T47D (cell line): ENCODE measurements at regions not wholly inside any gene's neighbourhood (a gene's known extent, or its start where the extent isn't known, plus 50 kb on each side); places are given as distances from the start of the nearest gene placed in this dataset.

Experiments used
- DNase-seq, 2 experiments: peaks; one replicate each; pipeline versions ENCODE4 v3.0.0 to v3.0.0-alpha.2; 2011 to 2012; ENCODE audit warnings: low read depth in 1 of 2, low spot score in 1 of 2
- JUND ChIP-seq: IDR thresholded peaks from 2 replicates; pipeline ENCODE4 v1.6.1; 2012; ENCODE audit warnings: low read depth
- in situ Hi-C: cut with HindIII; loops from 2 replicates; pipeline ENCODE4 v1.10.0; 2016; ENCODE audit warnings: low sequenced_read_pairs, low pct_unique_long_range_greater_than_20kb

DNA sequence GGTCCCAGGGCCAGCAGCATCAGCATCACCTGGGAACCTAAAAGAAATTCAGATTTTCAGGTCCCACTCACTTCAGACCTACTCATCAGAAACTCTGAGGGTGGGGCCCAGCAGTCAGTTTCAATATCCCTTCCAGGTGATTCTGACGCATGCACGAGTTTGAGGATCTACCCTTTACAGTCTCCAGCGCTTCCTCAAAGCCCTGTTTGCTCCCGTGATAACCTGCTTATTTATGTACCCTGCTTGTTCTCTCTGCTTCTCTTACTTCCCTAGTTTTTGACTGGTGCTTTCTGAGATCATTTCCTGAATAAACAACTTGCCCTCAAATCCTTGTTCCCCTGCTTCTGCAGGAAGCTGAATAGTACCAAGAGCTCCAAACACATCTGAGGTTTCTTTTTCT lies 245.3 kb downstream of the ZNF621 start:
- DNase-seq, result no peak
- in situ Hi-C loops, result no loop called here
- TF ChIP-seq JUND, result no peak

DNA sequence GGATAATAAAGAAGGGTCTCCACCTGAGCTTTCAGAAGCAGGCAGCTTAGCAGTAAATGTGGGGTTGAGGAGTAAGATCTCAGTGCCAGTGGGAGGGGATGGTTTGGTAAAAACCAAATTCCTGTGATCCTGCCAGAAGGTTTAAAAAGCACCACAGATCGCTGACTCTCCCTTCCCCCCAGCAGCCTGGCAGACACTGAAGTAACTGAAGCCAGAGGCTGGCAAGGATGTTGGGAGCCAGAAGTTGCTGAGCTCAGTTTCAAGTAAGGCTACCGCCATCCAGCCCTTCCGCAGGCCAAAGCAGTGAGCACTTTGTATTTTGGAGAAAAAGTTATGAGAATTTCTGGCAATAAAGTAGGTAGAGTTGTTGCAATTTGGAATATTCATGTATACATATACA lies 246.4 kb downstream of the ZNF621 start:
- no peak for DNase-seq
- in situ Hi-C loops, result no loop called here

DNA sequence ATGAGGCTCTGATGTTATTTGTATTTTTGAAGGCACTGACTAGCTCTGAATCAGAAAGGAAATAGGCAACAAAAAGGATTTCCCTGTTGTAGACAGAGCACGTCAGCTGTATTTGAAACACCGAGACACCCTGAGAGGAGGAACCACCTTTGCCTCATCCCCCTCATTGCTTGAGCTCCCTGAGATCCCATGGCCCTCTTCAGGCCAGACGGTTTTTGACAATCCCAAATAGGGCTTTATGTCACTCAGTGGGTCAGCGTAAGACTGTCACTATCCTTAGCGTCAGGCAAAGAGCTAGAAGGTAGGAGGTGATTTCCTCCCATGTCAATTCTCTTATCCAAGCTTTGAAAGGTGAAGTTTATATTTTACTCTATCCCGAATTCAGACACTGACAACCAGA lies 254.3 kb downstream of the ZNF621 start:
- in situ Hi-C loops, result no loop called here
- DNase-seq, result no peak
- no peak for TF ChIP-seq JUND

More for the DNA sequence above, 246.4 kb downstream of the ZNF621 start:
- TF ChIP-seq JUND, result no peak

DNA sequence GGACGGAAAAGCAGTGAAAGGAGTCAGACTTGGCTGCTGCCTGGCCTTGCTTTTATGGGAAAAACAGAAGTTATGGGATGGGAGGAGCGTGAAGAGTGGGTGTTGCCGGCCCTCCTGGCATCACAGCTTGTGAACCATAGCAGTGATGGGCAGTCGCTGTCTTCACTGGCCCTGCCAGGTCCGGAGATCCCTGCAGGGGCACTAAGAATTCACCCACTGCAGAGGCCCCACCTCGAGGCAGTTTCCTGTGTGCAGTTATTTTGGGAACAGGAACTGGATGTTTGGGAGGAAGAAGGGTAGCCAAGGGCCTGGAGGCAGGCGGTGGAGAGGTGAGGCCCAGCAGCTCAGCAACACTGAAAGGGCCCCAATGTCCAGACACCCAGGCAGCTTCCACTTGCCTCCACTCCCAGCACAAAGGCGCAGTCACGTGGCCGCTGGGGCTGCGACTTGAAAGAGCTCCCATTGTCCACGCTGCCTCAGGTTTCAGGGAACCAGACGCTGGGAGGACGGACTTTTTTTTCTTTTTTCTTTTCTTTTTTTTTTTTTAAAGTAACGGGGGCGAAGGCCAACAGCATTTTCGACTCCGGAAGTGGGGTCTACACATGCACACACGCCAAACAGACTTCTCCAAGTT lies 255.6 kb downstream of the ZNF621 start:
- DNase-seq, result peak; percentile 7 to 54
- in situ Hi-C loops, result no loop called here
- TF ChIP-seq JUND, result no peak

DNA sequence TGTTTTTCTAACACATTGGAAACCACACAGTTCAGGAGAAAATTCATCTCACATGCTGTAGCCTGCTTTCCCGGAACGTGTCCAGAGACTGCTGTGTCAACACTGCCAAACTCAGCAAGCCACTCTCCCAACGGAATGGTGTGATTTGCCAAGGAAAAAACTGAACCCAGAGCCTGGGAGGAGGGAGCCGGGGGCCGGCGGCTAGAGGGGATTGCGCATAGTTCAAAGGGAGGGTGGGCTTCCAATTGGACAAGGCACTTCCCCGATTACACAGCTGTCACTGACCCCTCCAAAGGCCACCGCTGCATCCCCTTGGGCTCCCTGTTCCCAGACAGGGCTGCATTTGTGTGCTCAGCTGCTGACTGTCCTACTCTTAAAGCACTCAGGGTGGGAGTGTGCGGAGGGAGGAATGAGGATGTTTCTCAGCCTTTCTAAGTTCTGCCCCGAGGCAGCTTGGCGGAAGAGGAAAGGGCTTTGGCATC lies 256.2 kb downstream of the ZNF621 start:
- in situ Hi-C loops, result no loop called here
- TF ChIP-seq JUND, result no peak
- DNase-seq, result peak in 1 of 2 experiments; percentile 47

DNA sequence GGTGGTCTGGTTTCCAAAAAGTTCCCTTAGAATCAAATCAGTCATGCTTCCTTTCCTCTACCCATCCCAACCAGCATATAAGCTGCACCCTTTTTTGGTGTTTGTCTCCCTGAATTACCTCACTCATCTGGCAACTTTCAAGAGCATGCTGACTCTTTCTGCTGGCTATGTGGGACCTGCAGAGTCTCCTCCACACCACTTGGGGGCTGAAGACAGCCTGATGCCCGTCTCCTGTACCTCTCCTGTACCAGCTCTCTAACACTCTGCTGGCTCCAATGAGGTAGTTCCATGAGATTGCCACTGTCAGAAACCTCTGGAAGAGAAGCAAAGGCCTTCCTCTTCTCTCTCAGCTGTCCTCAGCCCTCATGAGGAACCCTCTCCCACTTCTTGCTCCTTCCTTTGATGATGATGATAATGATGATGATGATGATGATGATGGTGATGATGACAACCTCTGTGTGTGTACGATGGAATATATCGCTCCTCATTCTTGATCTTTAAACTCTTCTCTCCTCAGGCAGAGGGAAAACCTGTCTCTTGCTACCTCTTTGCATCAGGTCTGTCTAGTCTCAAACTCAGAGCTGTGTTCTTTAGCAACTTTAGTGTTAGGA lies 257.5 kb downstream of the ZNF621 start:
- in situ Hi-C loops, result no loop called here

DNA sequence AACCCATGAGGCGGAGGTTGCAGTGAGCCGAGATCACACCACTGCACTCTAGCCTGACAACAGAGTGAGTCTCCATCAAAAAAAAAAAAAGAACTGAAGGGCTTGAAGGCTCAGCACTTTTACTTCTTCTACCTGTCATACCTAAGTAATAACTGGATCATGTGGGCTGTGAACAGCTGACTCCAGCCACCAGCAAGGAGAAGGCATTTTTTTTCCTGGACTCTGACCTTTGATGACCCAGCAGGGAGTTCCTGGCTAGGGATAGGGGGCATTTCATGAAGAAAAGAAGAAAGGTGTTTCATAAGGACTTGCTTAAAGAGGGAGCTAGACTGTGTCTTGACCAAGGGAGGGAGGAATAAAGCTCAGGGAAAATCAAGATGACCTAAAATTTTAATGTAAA lies 266.0 kb downstream of the ZNF621 start:
- in situ Hi-C loops, result no loop called here
- no peak for DNase-seq
- no peak for TF ChIP-seq JUND

More for the DNA sequence above, 257.5 kb downstream of the ZNF621 start:
- peak in 1 of 2 experiments; percentile 29 for DNase-seq
- TF ChIP-seq JUND, result no peak

DNA sequence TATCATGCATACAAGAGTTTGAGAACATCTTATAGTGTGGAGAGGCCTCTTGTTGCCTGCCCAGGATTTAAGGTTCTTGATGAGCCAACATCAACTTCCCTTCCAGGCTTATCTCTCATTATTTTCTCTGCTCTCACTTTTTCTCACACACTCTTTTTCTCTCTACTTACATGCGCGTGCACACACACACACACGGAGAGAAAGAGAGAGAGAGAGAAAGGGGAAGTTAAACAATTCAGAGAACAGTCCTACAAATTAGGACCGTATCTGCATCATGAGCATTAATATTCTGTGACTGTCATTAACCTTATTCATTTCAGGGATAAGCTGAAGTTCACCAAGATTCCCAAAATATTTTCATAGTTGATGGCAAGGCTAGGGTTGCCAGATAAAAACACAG lies 269.0 kb downstream of the ZNF621 start:
- in situ Hi-C loops, result no loop called here
- TF ChIP-seq JUND, result no peak
- DNase-seq, result no peak

DNA sequence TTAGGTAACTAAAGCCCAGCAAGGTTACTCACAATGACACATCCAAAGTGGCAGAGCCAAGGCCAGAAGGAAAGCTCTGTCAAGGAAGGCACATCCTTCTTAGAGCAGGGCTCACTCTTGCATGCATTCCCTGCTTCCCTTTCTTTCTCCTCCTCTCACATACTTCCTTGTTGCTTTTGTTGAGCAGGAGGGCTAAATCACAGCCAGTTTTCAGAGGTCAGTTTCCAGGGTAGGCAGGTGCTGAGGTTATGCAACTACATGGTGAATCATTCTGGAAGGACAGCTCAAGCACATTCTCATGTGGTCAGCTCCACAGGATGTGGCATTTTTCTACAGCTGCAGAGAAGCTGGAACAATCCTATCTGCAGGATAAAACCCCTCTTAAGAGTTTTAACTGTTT lies 275.6 kb downstream of the ZNF621 start:
- TF ChIP-seq JUND, result no peak
- in situ Hi-C loops, result no loop called here
- DNase-seq, result no peak

DNA sequence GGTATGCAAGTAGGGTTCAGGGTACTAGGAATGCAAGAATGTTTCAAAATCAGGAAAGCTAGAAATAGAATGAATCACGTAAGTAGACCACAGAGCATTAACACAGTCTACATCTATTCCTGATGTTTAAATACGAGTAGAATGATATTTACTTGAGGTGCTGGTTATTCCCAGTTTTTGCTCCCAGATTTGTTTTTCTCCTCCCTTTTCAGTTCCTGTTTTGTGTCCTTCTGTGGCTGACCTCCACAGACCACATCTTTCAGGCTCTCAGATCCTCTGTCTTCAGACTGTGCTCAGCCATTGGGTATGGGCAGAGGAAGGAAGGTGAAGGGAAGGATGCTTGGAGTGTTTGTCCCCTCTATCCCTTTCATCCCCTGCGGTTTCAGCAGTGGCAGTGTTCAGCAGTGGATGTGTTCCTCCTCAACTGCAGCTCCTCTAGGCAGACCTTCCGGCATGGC lies 276.6 kb downstream of the ZNF621 start:
- TF ChIP-seq JUND, result no peak
- in situ Hi-C loops, result no loop called here
- DNase-seq, result no peak

DNA sequence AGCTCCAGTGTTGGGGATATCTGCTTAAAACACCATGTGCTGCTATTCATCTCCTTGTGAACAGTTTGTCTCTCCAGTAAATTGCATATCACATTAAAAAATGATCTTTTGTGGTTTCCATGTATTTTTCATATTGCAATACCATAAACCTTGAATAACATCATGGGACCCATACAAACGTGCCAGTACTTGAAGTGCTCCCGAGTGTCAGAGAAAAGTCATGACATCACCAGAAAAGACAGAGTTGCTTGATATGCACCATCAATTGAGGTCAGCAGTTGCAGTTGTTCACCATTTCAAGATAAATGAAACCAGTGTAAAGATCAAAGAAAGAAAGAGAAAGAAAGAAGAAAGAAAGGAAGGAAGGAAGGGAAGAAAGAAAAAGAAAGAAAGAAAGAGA lies 278.6 kb downstream of the ZNF621 start:
- no peak for TF ChIP-seq JUND
- DNase-seq, result no peak
- in situ Hi-C loops, result no loop called here

DNA sequence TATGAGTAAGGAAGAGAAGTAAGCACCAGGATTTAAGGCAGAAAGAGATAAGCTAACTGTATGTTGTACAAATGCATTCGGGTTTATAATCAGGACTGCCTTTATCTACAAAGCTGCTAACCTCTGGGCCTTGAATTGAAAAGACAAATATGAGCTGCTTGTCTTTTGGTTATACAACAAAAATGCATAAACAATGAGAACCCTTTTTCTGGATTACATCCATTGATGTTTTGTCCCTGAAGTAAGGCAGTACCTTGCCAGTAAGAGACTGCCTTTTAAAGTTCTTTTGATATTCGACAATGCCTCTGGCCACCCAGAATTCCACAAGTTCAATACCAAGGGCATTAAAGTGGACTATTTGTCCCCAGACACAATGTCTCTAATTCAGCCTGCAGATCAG lies 280.7 kb downstream of the ZNF621 start:
- no peak for DNase-seq
- TF ChIP-seq JUND, result no peak
- in situ Hi-C loops, result no loop called here

DNA sequence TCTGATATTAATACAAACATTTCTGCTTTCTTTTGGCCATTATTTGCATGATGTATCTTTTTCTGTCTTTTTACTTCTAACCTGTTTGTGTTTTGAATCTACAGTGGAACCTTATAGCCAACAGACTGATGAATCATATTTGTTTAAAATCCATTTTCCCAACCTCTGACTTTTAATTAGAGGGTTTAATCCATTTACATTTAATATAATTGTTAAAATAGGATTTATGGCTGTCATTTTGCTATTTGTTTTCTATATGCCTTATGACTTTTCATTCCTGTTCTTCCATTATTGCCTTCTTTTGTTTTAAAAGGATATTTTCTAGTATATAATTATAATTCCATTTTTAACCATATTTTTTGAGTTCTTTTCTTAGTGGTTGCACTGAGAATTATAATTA lies 286.1 kb downstream of the ZNF621 start:
- TF ChIP-seq JUND, result no peak
- in situ Hi-C loops, result no loop called here
- no peak for DNase-seq
